Fibroblast of skin of right quadriceps (primary cell): ENCODE measurements at regions not wholly inside any gene's neighbourhood (a gene's known extent, or its start where the extent isn't known, plus 50 kb on each side); places are given as distances from the start of the nearest gene placed in this dataset.
"Not testable (repeated sequence)": the region's sequence is repeated elsewhere in the genome, so short reads cannot be mapped to it uniquely, and the experiment has no call there.

Experiments used
- DNase-seq: peaks from one replicate; pipeline ENCODE4 v3.0.0-alpha.2; 2013

- DNase-seq: peak; percentile 61
Measured at GRCh38 chr4:159006202-159006601, 96.7 kb upstream of the RAPGEF2 start.

GRCh38 chr4:159008671-159009070 is 94.2 kb upstream of the RAPGEF2 start:
- DNase-seq: no peak

- DNase-seq: no peak
Measured at GRCh38 chr4:159009521-159009920, 93.4 kb upstream of the RAPGEF2 start.

GRCh38 chr4:159010100-159010499 is 92.8 kb upstream of the RAPGEF2 start:
- DNase-seq: no peak

- DNase-seq: peak; percentile 59
Measured at GRCh38 chr4:159010563-159011260, 92.2 kb upstream of the RAPGEF2 start.

- DNase-seq: peak; percentile 85
Measured at GRCh38 chr4:159012381-159012780, 90.5 kb upstream of the RAPGEF2 start.

- DNase-seq: no peak
Measured at GRCh38 chr4:159013692-159014091, 89.2 kb upstream of the RAPGEF2 start.

- peak; percentile 75 for DNase-seq
Measured at GRCh38 chr4:159014859-159015258, 88.0 kb upstream of the RAPGEF2 start.

- peak; percentile 31 for DNase-seq
Measured at GRCh38 chr4:159015841-159016240, 87.0 kb upstream of the RAPGEF2 start.

GRCh38 chr4:159016593-159017024 is 86.3 kb upstream of the RAPGEF2 start:
- peak; percentile 39 for DNase-seq

GRCh38 chr4:159017323-159018026 is 85.4 kb upstream of the RAPGEF2 start:
- DNase-seq: no peak

GRCh38 chr4:159018062-159018629 is 84.7 kb upstream of the RAPGEF2 start:
- no peak for DNase-seq

GRCh38 chr4:159019356-159019755 is 83.5 kb upstream of the RAPGEF2 start:
- no peak for DNase-seq

GRCh38 chr4:159021597-159022385 is 81.1 kb upstream of the RAPGEF2 start:
- DNase-seq: peak; percentile 9

GRCh38 chr4:159023741-159024140 is 79.1 kb upstream of the RAPGEF2 start:
- DNase-seq: no peak

- DNase-seq: no peak
Measured at GRCh38 chr4:159024266-159024665, 78.6 kb upstream of the RAPGEF2 start.

GRCh38 chr4:159024828-159025227 is 78.1 kb upstream of the RAPGEF2 start:
- no peak for DNase-seq

- no peak for DNase-seq
Measured at GRCh38 chr4:159026329-159026728, 76.5 kb upstream of the RAPGEF2 start.

- DNase-seq: peak; percentile 58
Measured at GRCh38 chr4:159027535-159027934, 75.3 kb upstream of the RAPGEF2 start.

- DNase-seq: no peak
Measured at GRCh38 chr4:159029481-159029880, 73.4 kb upstream of the RAPGEF2 start.

- not testable (repeated sequence) for DNase-seq
Measured at GRCh38 chr4:159030297-159030696, 72.6 kb upstream of the RAPGEF2 start.

GRCh38 chr4:159035570-159035969 is 67.3 kb upstream of the RAPGEF2 start:
- DNase-seq: no peak

- no peak for DNase-seq
Measured at GRCh38 chr4:159038536-159038935, 64.3 kb upstream of the RAPGEF2 start.
